Immature natural killer cell (primary cell): ENCODE measurements at regions not wholly inside any gene's neighbourhood (a gene's known extent, or its start where the extent isn't known, plus 50 kb on each side); places are given as distances from the start of the nearest gene placed in this dataset.

ENCODE experiments used
- DNase-seq, 3 donors: peaks; one replicate each; pipeline ENCODE4 v3.0.0; 2022; ENCODE audit warnings: mixed read lengths in 1 of 3
- H3K27ac Mint-ChIP-seq, 6 donors: one replicate each; pipeline ENCODE4 v1.8.0; 2020; ENCODE audit warnings: mixed read lengths in 6 of 6, mild to moderate bottlenecking in 5 of 6, inconsistent platforms in 4 of 6, moderate library complexity in 3 of 6
- H3K27me3 Mint-ChIP-seq, 3 donors: one replicate each; pipeline ENCODE4 v1.8.0; 2020 to 2021; ENCODE audit warnings: low read depth in 3 of 3, mild to moderate bottlenecking in 3 of 3, mixed read lengths in 3 of 3, moderate library complexity in 3 of 3, inconsistent platforms in 1 of 3
- H3K36me3 Mint-ChIP-seq, 3 donors: one replicate each; pipeline ENCODE4 v1.8.0; 2020; ENCODE audit warnings: mixed read lengths in 3 of 3, inconsistent platforms in 2 of 3, mild to moderate bottlenecking in 2 of 3
- H3K4me1 Mint-ChIP-seq, 2 donors: one replicate each; pipeline ENCODE4 v1.8.0; 2020; ENCODE audit warnings: inconsistent platforms in 2 of 2, mild to moderate bottlenecking in 2 of 2, mixed read lengths in 2 of 2, moderate library complexity in 1 of 2
- H3K4me3 Mint-ChIP-seq, 5 donors: one replicate each; pipeline ENCODE4 v1.8.0; 2020; ENCODE audit warnings: mild to moderate bottlenecking in 5 of 5, mixed read lengths in 5 of 5, inconsistent platforms in 3 of 5, moderate library complexity in 3 of 5
- H3K9me3 Mint-ChIP-seq, 6 donors: one replicate each; pipeline ENCODE4 v1.8.0; 2020; ENCODE audit warnings: mild to moderate bottlenecking in 6 of 6, mixed read lengths in 6 of 6, inconsistent platforms in 4 of 6, moderate library complexity in 3 of 6

DNA sequence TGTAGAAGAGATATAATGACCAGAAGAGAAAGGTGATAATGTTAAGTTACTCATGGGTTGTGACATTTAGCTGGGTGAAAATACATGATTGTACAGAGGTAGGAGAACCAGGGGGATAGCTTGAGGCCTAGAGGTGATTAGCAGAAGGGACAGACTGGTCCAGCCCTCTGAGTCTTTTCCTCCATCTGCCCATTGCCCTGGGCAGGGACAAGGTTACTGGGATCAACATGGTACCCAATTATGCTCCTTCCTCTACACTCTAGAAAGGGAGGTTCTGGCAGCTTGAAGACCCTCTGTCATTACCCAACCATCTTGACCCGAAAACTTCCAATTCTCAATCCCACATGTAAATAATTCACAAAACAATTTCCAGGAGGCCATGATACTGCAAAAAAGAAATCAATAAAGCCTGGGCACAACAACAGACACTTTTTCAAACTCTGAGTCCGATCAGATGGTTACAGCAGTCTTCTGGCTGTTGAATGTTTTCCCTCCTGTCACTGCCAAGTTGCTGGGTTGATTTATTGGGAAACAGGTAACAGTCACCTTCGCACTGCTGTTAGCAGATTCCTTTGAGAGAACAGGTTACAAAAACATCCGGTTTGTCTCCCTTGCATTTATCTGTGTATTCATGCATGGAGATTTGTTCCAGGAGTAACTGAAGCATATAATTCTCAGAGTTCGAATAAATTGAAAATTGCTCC is 239.1 kb upstream of the HTR2A start:
- Mint-ChIP-seq H3K9me3 (peaks cover 0 to 2% (median 1%) of the 10 kb centered on the region in 6 donors), H3K4me1 (no peaks in the 10 kb centered on the region), H3K36me3 (no peaks in the 10 kb centered on the region), H3K27ac (no peak overlapping the region), H3K4me3 (no peak overlapping the region), H3K27me3 (no peaks in the 10 kb centered on the region)
- DNase-seq, result no peak

GRCh38 chr13:47134939-47135489 is 238.2 kb upstream of the HTR2A start:
- H3K27ac Mint-ChIP-seq, result no peak overlapping the region
- DNase-seq, result no peak
- no peak overlapping the region for H3K4me3 Mint-ChIP-seq
- H3K9me3 Mint-ChIP-seq, result peaks cover 0 to 2% (median 0%) of the 10 kb centered on the region in 6 donors
- H3K27me3 Mint-ChIP-seq, result no peaks in the 10 kb centered on the region
- no peaks in the 10 kb centered on the region for H3K4me1 Mint-ChIP-seq
- H3K36me3 Mint-ChIP-seq, result no peaks in the 10 kb centered on the region

- Mint-ChIP-seq H3K27me3 (no peaks in the 10 kb centered on the region), H3K4me1 (no peaks in the 10 kb centered on the region), H3K36me3 (no peaks in the 10 kb centered on the region), H3K4me3 (no peak overlapping the region), H3K9me3 (peaks cover 0 to 2% (median 0%) of the 10 kb centered on the region in 6 donors), H3K27ac (no peak overlapping the region)
- no peak for DNase-seq
Measured at GRCh38 chr13:47133011-47133445, 236.2 kb upstream of the HTR2A start.

- H3K9me3 Mint-ChIP-seq, result peaks cover 0 to 2% (median 0%) of the 10 kb centered on the region in 6 donors
- no peaks in the 10 kb centered on the region for H3K36me3 Mint-ChIP-seq
- H3K27me3 Mint-ChIP-seq, result peaks cover 0 to 2% (median 2%) of the 10 kb centered on the region in 3 donors
- no peaks in the 10 kb centered on the region for H3K4me1 Mint-ChIP-seq
- no peak overlapping the region for H3K27ac Mint-ChIP-seq
- no peak overlapping the region for H3K4me3 Mint-ChIP-seq
- DNase-seq, result no peak
Measured at GRCh38 chr13:47129461-47129860, 232.6 kb upstream of the HTR2A start.

DNA sequence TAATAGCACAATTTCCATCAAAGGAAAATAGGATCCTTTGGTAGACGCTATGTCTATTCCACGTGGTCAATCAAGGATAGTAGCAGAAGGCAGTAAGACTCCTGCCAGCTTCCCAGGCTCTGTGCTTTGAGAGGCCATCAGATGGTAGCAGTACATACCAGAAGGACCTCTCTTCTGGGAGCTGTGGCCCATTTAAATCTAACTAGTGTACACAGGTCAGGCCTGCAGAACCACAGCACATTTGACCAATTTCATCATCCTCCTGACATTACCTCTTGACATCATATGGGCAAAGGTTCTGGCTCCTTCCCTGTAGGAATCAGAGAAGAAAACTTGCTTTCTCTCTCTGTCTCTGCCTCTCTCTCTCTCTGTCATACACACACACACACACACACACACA is 229.6 kb upstream of the HTR2A start:
- DNase-seq, result no peak
- Mint-ChIP-seq H3K27me3 (peaks cover 2 to 4% (median 2%) of the 10 kb centered on the region in 3 donors), H3K9me3 (peaks cover 0 to 6% (median 0%) of the 10 kb centered on the region in 6 donors), H3K27ac (no peak overlapping the region), H3K4me3 (no peak overlapping the region), H3K36me3 (no peaks in the 10 kb centered on the region), H3K4me1 (no peaks in the 10 kb centered on the region)

- H3K27me3 Mint-ChIP-seq, result peaks cover 0 to 4% (median 2%) of the 10 kb centered on the region in 3 donors
- peaks cover 0 to 12% (median 0%) of the 10 kb centered on the region in 6 donors for H3K9me3 Mint-ChIP-seq
- no peaks in the 10 kb centered on the region for H3K36me3 Mint-ChIP-seq
- no peak overlapping the region for H3K27ac Mint-ChIP-seq
- H3K4me1 Mint-ChIP-seq, result no peaks in the 10 kb centered on the region
- no peak for DNase-seq
- H3K4me3 Mint-ChIP-seq, result no peak overlapping the region
Measured at GRCh38 chr13:47121092-47121763, 224.4 kb upstream of the HTR2A start.

DNA sequence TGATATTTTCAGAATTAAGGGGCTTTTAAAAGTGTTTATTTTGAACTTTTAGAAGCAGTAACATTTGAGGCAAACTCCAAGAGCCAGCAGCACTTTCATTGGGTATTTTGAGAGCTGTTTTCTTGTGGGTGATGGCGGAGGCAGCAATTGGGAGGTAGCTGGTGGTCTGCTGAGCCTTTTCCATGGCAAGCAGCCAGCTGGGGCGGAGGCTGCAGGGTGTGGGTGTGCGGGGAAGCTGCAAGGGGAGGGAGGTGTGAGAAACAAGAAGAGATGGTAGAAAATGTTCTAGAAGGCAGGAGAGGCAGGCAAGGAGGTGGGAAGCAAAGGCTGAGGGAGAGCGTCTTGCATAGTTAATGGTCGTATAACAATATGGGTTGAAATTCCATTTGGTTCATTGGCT is 223.4 kb upstream of the HTR2A start:
- no peak for DNase-seq
- no peak overlapping the region for H3K27ac Mint-ChIP-seq
- peaks cover 0 to 4% (median 0%) of the 10 kb centered on the region in 3 donors for H3K27me3 Mint-ChIP-seq
- no peak overlapping the region for H3K4me3 Mint-ChIP-seq
- peaks cover 0 to 10% (median 0%) of the 10 kb centered on the region in 6 donors for H3K9me3 Mint-ChIP-seq
- H3K36me3 Mint-ChIP-seq, result no peaks in the 10 kb centered on the region
- no peaks in the 10 kb centered on the region for H3K4me1 Mint-ChIP-seq

- no peak overlapping the region for H3K4me3 Mint-ChIP-seq
- no peak for DNase-seq
Measured at GRCh38 chr13:47119575-47120235, 222.9 kb upstream of the HTR2A start.

GRCh38 chr13:47117268-47117667 is 220.4 kb upstream of the HTR2A start:
- peaks cover 0 to 7% (median 0%) of the 10 kb centered on the region in 6 donors for H3K9me3 Mint-ChIP-seq
- no peak overlapping the region for H3K4me3 Mint-ChIP-seq
- H3K36me3 Mint-ChIP-seq, result no peaks in the 10 kb centered on the region
- no peaks in the 10 kb centered on the region for H3K27me3 Mint-ChIP-seq
- no peak for DNase-seq
- H3K27ac Mint-ChIP-seq, result no peak overlapping the region
- no peaks in the 10 kb centered on the region for H3K4me1 Mint-ChIP-seq

More at GRCh38 chr13:47119575-47120235, 222.9 kb upstream of the HTR2A start:
- Mint-ChIP-seq H3K9me3 (peaks cover 0 to 10% (median 0%) of the 10 kb centered on the region in 6 donors), H3K27ac (no peak overlapping the region), H3K4me1 (no peaks in the 10 kb centered on the region), H3K27me3 (peaks cover 0 to 4% (median 0%) of the 10 kb centered on the region in 3 donors), H3K36me3 (no peaks in the 10 kb centered on the region)

DNA sequence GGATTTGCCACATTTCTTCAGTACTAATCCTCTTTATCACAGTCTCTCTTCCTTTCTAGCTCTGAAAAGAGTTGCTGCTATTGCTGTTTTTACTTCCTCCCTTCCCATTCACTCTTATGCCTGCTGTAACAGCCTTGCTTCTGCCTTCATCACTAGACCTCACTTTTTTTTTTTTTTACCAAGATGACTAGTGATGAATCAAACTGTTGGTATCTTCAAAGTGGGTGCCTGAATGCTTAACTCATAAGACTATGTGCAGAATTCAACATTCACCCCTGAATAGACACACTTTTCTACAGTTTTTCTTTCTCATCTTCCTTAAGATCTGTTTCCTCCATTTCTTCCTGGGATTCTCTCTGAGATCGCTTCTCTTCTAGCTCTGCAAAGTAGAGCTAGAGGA is 217.2 kb upstream of the HTR2A start:
- H3K4me1 Mint-ChIP-seq, result peaks cover 0 to 5% of the 10 kb centered on the region in 2 donors
- no peak for DNase-seq

DNA sequence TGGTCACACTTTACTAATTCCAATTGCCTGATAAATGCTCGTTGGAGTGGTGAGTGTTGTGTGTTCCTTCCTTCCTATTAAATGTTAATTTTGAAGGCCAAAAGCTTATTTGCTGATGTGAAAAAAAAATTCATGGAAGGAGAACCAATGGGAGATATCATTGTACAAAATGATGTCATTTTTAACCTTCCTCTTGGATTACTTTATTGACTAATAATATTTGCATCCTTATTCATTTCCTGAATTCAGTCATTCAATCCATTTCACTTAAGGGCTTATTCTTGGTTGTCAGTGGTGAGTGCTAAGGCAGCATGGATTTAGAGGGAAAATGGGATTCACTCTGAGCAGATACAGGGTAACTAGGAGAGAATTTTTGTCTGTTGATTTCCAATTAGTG is 216.0 kb upstream of the HTR2A start:
- Mint-ChIP-seq H3K9me3 (peaks cover 0 to 5% (median 0%) of the 10 kb centered on the region in 6 donors), H3K4me1 (peaks cover 0 to 8% of the 10 kb centered on the region in 2 donors), H3K4me3 (no peak overlapping the region), H3K27ac (no peak overlapping the region), H3K27me3 (no peaks in the 10 kb centered on the region), H3K36me3 (no peaks in the 10 kb centered on the region)
- no peak for DNase-seq

More for the DNA sequence above, 217.2 kb upstream of the HTR2A start:
- Mint-ChIP-seq H3K4me3 (no peak overlapping the region), H3K9me3 (peaks cover 0 to 5% (median 0%) of the 10 kb centered on the region in 6 donors), H3K36me3 (no peaks in the 10 kb centered on the region), H3K27ac (no peak overlapping the region), H3K27me3 (no peaks in the 10 kb centered on the region)

GRCh38 chr13:47112205-47112902 is 215.5 kb upstream of the HTR2A start:
- peaks cover 0 to 8% of the 10 kb centered on the region in 2 donors for H3K4me1 Mint-ChIP-seq
- no peaks in the 10 kb centered on the region for H3K27me3 Mint-ChIP-seq
- H3K27ac Mint-ChIP-seq, result no peak overlapping the region
- peaks cover 0 to 5% (median 0%) of the 10 kb centered on the region in 6 donors for H3K9me3 Mint-ChIP-seq
- no peak overlapping the region for H3K4me3 Mint-ChIP-seq
- no peak for DNase-seq
- no peaks in the 10 kb centered on the region for H3K36me3 Mint-ChIP-seq

DNA sequence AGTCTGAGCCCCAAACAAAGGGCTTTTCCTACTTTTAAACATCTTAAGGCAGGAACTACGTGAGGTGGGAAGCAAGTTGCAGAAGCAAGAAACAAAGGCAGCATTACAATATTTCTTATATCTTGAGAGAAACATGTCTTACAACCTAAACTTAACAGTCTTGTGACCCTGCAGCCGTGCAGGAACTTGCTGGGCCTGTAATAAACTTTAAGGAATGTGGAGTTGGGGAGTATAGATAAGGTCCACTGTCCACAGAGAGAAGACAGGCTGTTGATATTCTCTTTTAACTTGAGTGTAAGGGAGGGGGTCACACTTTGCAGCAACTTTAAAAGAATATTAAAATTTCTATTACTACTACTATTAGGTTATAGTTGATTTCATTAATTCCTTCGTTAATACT is 214.6 kb upstream of the HTR2A start:
- Mint-ChIP-seq H3K27me3 (no peaks in the 10 kb centered on the region), H3K4me3 (no peak overlapping the region), H3K9me3 (peaks cover 0 to 3% (median 0%) of the 10 kb centered on the region in 6 donors), H3K36me3 (no peaks in the 10 kb centered on the region), H3K4me1 (peaks cover 0 to 8% of the 10 kb centered on the region in 2 donors), H3K27ac (no peak overlapping the region)
- no peak for DNase-seq
